HG03520 (cell line): ENCODE measurements at regions not wholly inside any gene's neighbourhood (a gene's known extent, or its start where the extent isn't known, plus 50 kb on each side); places are given as distances from the start of the nearest gene placed in this dataset.

Experiments used
- ATAC-seq: cut with Tn5 transposase; IDR thresholded peaks from one replicate; pipeline ENCODE4 v1.9.1; 2021; ENCODE audit warnings: mild to moderate bottlenecking, moderate library complexity; ENCODE audit not compliant: unreplicated experiment

DNA sequence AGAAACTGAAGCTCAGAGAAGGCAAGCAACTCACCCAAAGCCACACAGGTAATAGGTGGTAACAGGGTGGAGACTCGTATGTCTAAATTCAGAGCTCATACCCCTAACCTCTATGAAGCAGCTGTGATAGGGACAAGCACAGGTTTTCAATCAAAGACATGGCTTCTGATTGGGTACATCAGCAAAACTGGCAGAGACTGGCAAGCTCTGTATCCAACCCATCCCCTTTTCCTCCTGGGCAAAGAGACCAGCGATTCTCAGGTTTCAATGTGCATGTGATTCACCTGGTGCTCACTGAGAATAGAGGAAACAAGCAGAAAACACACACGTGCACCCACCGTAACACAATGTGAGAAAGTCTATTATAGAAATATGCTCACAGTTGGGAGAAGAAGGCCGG is 153.0 kb downstream of the SMIM20 start:
- ATAC-seq: no peak

DNA sequence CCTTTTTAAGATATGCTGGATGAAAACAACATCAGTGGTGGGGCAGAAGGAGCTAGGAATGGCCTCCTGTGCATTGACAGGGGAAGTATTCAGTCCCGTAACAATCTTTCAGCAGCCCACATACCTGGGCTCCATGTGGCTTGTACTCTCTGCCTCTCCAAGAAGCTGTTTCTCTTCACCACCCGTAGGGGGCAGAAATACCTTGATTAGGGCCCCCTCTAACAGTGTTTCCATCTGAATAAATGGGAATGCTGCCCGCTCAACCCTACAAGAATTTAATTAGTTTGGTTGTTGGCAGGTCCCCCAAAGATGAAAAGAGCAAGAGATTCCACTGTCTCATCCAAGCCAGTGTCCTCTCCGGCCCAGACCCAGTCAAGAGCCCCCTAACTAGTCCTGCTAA is 155.2 kb downstream of the SMIM20 start:
- no peak for ATAC-seq

DNA sequence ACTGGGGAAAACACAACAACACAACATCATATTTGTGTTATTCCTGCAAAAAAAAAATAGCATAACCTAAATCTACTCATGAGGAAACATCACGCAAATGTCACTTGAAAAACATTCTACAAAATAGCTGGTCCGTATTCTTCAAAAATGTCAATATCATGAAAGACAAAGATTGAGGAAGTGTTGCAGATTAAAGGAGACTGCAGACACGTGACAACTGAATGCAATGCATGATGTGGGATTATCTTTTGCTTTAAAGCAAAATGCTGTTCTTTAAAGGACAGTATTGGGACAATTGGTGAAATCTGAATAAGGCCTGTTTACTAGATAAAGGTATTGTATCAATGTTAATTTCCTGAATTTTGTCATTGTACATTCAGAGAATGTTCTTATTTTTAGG is 157.7 kb downstream of the SMIM20 start:
- no peak for ATAC-seq

DNA sequence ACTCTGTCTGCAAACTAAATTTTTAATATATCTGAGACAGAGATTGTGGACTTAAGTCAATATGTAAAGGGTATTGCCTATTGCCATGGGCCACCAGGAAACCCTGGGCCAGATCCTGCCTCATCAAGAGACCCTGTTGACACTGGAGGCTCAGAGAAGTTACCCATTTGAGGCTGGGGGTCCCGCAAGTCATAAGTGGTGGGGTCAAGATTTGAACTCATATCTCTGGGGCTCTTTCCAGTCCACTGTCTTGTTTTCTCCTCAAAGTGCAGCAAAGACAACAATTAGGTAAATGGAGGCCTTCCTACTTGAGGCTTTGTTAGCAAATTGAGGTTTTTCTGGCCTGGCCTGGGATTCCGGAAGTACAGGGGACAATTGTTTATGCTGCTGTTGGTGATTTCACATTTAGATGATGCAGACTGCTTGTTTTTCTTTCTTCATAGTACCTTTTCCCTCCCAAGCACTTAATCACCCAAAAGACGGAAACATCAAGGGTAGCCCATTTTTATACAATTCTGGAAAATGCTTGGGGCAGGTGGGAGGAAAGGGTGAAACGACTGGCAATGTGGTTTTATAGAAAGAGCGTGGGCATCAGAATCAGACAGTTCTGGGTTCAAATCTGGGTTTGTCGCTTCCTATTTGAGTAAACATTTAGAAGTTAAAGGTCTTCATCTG is 160.0 kb downstream of the SMIM20 start:
- ATAC-seq: no peak

DNA sequence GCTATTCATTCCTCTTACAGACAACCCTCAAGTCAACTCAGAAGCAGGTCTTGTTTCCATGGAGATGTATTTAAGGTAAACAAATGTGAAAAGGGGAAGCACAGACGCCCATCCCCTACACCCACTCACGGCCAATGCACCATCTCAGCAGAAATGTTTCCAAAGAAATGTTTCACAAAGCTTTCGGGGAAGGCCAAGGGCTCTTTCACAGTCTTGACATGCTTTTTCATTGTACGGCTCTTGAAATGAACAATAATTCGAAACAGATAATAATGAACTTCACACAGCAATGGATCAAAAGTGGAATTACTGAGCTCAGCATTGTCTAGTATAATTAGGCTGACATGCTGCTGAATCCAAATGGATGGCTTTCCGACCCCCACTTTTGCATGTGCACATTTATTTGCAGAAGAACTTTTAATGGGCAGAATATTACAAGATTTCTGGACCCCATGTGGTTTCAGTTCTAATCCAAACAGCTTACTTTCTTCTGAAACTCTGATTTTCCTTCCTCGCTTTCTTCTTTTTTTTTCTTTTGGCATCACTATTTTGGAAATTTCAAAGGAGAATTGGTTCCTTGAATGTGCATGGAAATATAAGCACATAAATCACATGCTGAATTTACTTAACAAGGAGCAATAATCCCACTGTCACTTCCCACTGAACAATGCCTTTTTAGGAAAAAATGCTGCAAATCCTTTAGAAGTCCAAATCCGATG is 160.9 kb downstream of the SMIM20 start:
- peak; percentile 73 for ATAC-seq

DNA sequence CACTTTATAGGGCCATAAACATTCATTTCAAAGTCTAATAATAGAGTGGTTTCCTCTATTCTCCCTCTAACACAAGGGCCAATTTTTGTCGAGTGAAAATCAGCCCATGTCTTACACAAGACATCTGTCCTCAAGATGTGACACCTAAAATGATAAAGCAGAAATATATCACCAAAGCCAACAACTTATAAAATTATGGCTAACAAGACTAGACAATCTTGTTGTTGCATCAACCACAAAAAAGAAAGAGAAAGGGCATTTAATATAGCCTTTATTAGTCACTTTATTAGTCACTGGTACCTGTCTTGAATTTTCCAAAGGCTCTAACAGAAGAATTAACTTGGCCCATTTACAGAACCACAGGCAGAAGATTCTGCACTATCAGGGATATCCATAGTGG is 161.6 kb downstream of the SMIM20 start:
- peak; percentile 12 for ATAC-seq

DNA sequence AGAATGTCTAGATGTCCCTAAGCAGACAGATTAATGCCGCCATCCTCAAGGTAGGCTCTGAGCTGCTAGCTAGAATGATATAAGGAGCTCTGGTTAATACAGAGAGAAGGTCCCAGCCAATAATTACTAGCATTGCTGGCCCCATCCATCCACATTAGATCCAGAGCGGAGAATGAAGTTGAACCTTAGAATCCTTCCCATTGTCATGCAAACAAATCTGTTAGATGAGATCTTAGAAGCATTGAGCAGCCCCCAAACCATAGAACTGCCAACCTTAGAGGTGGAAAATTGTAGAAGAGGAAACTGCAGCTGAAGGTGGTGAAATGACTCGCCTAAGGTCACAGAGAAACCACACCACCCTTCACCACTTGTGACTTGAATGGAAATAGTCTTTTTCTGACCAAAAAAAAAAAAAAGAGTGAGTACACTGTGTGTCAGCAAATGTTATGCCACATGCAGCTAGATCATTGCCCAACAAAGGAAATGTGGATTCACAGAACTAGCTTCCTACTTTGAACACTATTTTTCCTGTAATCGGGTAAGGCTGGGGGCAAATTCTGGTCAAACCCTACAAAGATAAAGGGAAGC is 162.1 kb downstream of the SMIM20 start:
- peak; percentile 78 for ATAC-seq

DNA sequence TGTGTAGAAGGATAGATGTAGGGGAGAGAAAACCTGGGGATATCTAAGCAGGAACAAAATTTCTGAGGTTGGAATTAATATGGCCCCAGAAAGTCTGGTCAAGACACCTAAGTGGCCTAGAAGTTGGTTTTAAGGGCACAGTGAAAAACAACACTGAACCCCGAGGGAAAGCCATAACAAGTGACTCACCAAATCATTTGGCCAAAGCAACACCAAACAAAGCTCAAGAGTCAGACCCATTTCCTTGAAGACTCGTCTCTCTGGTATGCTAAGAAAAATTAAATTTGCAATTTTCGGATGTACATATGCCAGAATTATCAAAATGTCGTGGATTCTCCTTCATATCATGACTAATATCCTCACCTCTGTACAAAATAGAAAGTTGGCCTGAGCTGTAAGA is 162.9 kb downstream of the SMIM20 start:
- ATAC-seq: no peak

DNA sequence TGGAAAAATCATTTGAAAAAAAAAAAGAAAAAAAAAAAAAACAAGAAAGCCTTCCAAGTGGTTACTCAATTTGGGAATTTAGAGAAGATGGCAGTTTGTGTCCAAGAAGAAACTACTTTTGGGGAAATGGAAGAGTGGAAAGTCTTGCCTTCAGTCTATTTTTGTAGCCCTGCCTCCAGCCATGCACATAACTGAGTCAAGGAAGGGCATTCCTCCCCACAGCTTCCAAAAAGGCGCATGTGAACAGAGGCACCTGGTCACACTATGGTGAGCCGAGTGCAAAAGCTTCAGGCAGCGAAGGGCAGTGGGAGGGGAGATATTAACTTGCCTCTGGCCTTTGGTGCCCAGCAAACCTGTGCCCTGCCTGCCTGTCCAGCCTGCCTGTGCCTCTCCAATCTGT is 163.7 kb downstream of the SMIM20 start:
- ATAC-seq: no peak

DNA sequence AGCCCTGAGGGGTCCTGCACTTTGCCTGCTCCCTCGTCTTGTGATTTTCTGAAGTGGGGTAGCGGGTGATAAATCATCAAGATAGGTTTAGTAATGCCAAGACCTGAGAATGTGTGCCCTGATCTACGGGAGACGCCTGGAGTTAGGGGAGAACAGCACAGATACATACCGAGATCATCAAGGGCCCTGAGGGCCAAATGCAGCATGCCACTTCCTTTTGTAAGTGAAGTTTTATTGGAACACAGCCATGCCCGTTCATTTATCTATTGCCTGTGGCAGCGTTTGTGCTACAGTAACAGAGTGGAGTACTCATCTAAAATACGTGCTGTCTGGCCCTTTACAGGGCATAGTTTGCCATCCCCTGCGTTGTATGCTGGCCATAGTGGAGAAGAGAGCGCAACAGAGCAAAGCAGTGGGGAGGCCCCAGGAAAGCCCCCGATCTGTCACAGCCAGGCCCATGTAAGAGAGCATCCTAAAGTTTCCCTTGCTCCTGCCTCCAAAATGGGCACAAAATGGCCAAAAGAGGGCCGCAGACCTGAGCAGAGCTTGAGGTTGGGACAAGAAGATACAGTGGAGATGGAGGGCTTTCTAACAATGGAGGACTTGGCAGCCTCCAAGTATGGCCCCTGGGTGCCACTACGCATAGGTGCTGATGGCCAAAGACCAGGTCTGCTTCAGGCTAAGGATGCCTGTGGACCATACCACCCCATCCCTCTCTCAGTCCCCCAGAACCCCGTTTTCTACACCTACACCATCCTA is 167.0 kb downstream of the SMIM20 start:
- ATAC-seq: no peak

DNA sequence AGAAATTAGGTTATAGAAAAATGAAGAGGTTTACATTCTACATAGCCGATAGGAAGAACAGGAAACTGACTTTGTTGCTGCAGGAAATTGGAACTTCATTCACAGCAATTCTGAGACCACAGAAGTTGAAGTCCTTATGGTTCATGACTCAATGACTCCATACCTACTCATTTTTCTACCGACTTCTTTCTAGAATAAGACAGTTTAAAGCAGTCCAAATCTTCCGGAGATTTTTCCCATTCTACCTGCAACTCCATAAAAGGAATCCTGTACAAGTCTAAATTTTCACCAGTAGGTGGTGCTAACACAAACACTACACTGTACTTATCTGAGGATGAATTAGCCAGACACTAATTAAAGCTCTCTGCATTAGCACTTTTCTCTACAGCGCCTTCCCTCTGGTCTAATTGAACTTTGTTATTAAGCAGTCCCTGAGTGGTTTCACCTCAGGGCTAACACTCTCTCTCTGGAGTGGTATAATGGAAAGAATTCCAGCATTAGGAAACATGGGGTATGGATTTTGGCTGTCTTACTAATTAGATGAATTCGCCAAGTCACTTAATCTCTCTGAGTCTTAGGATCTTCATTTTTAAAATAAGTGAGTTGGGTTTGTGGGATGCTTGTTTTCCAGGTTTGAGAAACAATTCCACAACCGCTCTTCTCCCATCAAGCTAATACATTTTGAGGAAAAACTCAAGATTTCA is 167.9 kb downstream of the SMIM20 start:
- ATAC-seq: no peak

DNA sequence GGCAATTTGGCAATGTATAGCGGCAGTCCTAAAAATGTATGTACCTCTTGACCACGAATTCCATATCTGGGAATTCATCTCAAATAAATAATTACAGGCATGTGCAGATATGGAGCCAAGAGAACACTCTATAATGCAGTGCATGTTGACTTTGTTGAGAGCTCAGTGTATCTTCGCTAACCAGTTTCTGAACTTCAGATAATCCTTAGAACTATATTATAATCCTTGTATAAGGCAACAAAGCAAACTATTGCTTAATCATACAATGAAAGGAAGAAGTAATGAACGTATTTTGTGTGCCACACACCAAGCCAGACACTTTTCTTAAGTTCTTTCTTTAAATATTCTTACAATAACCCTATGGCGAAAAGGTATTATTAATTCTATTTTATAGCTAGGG is 168.5 kb downstream of the SMIM20 start:
- ATAC-seq: no peak

DNA sequence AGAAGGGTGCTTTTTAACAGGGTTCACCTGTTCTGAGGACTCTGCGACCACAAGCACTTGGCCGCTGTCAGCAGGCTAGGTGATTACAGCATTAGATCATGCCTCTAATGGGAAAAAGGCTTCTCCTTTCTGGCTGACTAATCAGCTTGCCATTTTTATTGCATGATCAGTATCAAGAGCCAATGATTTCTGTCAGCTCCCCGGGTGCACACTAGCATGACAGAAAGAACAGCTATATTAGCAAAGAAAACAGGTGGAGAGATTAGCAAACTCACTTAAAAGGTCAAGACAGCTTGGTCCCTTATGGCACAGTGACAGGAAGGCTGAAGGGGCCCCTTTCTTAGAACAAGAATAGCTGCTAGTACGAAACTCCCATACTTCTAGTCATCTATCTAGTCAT is 170.0 kb downstream of the SMIM20 start:
- ATAC-seq: peak; percentile 46

DNA sequence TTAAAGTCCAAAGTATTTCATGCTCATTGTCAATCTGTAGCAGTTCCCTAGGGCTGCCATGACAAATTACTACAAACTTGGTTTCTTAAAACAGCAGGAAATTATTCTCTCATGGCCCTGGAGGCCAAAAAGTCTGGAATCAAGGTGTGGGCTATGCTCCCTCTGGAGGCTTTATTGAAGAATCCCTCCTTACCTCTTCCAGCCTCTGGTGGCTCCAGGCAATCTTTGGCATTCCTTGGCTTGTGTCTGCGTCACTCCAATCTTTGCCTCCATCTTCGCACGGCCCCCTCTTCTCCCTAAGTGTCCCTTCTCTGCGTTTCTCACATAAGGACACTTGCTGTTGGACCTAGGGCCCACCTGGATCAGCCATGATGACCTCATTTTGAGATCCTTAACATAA is 170.4 kb downstream of the SMIM20 start:
- no peak for ATAC-seq

DNA sequence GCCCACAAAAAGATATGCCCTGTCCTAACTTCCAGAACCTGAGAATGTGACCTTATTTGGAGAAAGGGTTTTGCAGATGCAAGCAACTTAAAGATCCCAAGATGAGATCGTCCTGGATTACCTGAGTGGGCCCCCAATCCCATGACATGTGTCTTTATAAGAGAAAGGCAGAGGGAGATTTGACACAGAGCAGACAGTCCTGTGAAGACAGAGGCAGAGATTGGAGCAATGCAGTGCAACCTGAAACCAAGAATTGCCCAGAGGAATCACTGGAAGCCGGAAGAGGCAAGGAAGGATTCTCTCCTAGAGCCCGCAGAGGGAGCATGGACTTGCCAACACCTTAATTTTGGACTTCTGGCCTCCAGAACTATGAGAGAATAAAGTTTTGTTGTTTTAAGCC is 171.5 kb downstream of the SMIM20 start:
- ATAC-seq: no peak

DNA sequence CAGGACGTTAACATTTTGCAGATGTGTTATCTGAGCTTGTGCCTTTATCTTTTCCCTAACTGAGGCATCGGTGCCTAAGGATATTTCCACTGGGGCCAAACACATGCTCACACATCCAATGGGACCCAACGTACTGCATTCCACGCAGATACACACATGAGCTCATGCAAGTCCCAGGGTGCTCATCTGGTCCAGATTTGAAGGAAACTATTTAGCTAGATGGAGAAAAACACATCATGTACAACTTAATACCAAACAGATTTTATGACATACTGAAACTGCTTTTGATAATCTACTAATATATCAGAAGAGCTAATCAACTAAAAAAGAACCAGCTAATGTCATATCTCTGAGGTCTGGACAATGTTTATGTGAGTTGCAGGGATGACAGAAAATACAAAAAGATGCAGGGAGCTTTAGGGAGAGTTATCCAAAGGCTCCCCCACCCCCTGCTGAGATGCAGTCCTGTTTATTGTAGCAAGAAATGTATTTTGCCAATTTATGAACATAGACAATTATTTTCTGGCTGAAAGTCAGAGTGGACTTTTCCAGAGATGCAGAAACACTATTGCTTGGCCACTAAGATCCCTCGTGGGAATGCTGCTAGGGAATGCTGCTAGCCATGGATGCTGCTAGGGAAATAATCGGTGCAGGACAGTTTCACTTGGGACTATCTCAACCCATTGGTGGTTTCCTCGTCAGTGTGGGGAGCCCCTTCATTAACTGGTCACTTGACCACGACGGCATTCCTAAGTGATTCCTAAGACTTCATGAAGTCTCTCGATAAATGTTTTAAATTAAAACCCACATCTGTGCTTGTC is 172.8 kb downstream of the SMIM20 start:
- no peak for ATAC-seq

DNA sequence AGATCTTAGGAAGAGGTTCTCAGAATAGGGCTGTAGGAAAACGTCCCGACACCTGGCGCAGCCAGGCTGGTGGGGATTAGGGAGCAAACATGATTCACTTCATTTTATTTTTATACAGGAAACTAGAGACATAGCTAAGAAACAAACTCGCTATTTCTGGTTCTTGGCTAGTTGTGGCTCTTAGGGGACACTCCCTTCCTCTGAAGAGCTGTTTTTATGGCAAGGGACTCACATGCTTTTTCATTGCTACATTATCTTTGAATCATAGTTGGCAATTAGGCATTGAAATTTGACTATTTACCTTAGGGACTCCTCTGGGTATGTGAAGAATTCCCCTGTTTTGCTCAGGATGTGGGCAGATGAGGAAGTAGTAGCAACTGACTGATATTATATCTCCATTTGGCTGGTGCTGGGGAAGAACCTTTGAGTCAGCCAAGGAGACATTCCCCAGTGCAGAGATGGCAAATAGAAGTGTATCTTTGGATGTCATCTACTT is 174.5 kb downstream of the SMIM20 start:
- ATAC-seq: peak; percentile 59

DNA sequence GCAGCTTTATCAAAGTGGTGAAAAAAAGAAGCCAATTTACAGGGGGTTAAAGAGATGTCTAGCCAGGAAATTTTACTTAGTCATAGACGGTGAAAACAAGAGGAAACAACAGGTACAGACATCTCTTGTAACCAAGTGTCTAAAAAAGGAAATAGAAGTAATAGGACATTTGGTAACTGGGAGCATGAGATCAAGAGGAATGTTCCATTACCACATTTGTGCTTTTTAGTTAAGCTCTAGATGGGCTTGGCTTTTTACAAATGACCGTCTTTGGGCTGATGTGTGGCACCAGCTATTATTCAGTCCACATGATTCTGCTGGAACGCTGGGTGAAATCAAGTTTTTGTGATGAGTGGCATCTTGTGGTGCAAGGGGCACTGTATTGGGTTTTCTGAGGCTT is 179.5 kb downstream of the SMIM20 start:
- ATAC-seq: no peak

DNA sequence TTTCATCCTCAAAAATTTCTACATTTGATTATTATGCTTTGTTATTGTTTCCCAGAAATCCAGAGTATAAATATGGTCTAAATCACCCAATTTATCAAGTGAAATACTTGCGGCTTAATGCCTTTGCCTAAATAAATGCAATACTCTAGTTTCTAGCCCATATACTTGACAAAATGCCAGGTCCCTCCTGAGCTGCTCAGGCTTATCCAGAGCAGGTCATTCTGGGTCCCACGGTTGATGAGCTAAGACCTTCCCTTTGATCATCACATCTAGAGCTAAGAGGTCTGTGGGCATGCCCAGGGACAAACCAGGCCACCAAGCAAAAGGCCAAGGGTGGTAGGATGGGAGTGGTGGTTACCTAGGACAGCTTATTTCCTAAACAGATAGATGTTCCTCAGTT is 180.1 kb downstream of the SMIM20 start:
- no peak for ATAC-seq

DNA sequence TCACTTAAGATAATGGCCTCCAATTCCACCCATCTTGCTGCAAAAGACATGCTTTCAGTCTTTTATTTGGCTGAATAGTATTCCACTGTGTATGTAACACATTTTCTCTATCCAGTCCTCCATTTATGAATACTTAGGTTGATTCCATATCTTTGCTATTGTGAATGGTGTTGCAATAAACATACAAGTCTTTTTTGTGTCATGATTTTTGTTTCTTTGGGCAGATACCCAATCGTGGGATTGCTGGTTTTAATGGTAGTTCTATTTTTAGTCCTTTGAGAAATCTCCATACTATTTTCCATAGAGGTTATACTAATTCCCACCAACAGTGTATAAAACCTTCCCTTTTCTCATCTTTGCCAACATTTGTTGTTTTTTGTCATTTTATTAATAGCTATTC is 180.9 kb downstream of the SMIM20 start:
- no peak for ATAC-seq
